HG03460 (cell line): ENCODE measurements at regions not wholly inside any gene's neighbourhood (a gene's known extent, or its start where the extent isn't known, plus 50 kb on each side); places are given as distances from the start of the nearest gene placed in this dataset.
"Not testable (repeated sequence)": the region's sequence is repeated elsewhere in the genome, so short reads cannot be mapped to it uniquely, and the experiment has no call there.

ENCODE experiments used
- ATAC-seq: cut with Tn5 transposase; IDR thresholded peaks from one replicate; pipeline ENCODE4 v1.9.1; 2021; ENCODE audit not compliant: unreplicated experiment

GRCh38 chr20:48447456-48447855 lies 380.3 kb downstream of the PREX1 start:
- ATAC-seq, result no peak

- ATAC-seq, result no peak
Measured at GRCh38 chr20:48445827-48446226, 382.0 kb downstream of the PREX1 start.

- ATAC-seq, result no peak
Measured at GRCh38 chr20:48444249-48444648, 383.6 kb downstream of the PREX1 start.

- no peak for ATAC-seq
Measured at GRCh38 chr20:48440916-48441315, 386.9 kb downstream of the PREX1 start.

- ATAC-seq, result not testable (repeated sequence)
Measured at GRCh38 chr20:48440261-48440660, 387.5 kb downstream of the PREX1 start.

GRCh38 chr20:48437146-48437545 lies 390.7 kb downstream of the PREX1 start:
- no peak for ATAC-seq

GRCh38 chr20:48436609-48437008 lies 391.2 kb downstream of the PREX1 start:
- not testable (repeated sequence) for ATAC-seq

GRCh38 chr20:48433178-48433577 lies 394.6 kb downstream of the PREX1 start:
- ATAC-seq, result no peak

- ATAC-seq, result no peak
Measured at GRCh38 chr20:48432494-48432832, 395.3 kb downstream of the PREX1 start.

GRCh38 chr20:48431653-48432493 lies 395.9 kb downstream of the PREX1 start:
- ATAC-seq, result no peak

- no peak for ATAC-seq
Measured at GRCh38 chr20:48426630-48427029, 401.2 kb downstream of the PREX1 start.

GRCh38 chr20:48425817-48426612 lies 401.8 kb downstream of the PREX1 start:
- no peak for ATAC-seq

GRCh38 chr20:48425321-48425720 lies 402.5 kb downstream of the PREX1 start:
- no peak for ATAC-seq

- no peak for ATAC-seq
Measured at GRCh38 chr20:48422242-48422960, 405.4 kb downstream of the PREX1 start.

GRCh38 chr20:48421547-48421946 lies 406.3 kb downstream of the PREX1 start:
- no peak for ATAC-seq

GRCh38 chr20:48420176-48420575 lies 407.6 kb downstream of the PREX1 start:
- no peak for ATAC-seq

- no peak for ATAC-seq
Measured at GRCh38 chr20:48419173-48419572, 408.6 kb downstream of the PREX1 start.

GRCh38 chr20:48416002-48416401 lies 411.8 kb downstream of the PREX1 start:
- ATAC-seq, result no peak

GRCh38 chr20:48414786-48415185 lies 413.0 kb downstream of the PREX1 start:
- no peak for ATAC-seq

- no peak for ATAC-seq
Measured at GRCh38 chr20:48411919-48412522, 415.8 kb downstream of the PREX1 start.

- no peak for ATAC-seq
Measured at GRCh38 chr20:48411245-48411644, 416.6 kb downstream of the PREX1 start.
